HG03442 (cell line): ENCODE measurements at regions not wholly inside any gene's neighbourhood (a gene's known extent, or its start where the extent isn't known, plus 50 kb on each side); places are given as distances from the start of the nearest gene placed in this dataset.

ENCODE experiments used
- ATAC-seq: cut with Tn5 transposase; IDR thresholded peaks from one replicate; pipeline ENCODE4 v1.9.1; 2021; ENCODE audit warnings: mild to moderate bottlenecking, moderate library complexity; ENCODE audit not compliant: unreplicated experiment

DNA sequence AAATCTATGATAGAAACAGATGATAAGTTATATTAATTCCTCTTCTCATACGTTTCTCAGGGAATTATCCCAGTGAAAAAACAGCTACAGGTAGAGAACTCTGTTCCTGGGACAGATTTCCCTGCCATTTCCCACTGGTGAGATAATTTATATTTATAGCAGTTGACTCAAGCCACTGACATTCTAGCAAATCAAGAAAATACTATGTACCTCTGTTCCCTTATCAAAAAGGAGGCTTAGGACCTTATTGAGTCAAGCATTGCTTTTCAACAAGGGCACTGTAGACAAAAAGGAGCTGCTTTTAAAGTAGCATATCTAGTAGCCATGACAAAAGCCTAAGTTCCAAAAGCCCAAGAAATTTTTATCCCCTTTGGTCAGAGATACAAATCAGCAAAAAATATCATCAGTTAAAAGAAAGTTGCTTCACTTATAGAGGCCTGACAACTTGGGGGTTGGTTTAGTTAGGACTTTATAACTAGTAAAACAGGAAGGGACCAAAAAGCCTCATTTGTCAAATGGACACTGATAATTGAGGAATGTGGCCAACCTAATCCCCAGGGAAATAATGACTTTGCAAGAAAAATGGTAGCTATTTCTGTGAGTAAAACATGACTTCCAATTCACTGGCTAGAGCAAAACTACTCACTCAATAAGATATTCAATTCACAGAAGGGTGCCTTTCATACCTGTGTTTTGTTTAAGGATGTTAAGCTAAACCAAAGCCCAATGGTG, 652.5 kb downstream of the SLITRK1 start:
- ATAC-seq, result no peak

DNA sequence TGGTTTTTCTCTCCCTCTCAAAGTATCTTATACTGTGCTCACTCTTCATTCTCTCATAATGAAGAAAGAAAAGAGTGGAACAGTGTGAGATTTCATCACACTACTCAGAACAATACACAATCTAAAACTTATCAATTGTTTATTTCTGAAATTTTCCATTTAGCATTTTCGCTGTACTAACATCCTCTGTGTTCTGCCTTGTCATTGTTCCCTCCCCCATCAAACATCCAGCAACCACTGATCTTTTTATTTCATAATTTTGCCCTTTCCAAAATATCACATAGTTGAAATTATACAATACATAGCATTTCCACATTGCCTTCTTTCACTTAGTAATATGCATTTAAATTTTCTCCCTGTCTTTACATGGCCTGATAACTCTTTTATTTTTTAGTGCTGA, 658.7 kb downstream of the SLITRK1 start:
- no peak for ATAC-seq

DNA sequence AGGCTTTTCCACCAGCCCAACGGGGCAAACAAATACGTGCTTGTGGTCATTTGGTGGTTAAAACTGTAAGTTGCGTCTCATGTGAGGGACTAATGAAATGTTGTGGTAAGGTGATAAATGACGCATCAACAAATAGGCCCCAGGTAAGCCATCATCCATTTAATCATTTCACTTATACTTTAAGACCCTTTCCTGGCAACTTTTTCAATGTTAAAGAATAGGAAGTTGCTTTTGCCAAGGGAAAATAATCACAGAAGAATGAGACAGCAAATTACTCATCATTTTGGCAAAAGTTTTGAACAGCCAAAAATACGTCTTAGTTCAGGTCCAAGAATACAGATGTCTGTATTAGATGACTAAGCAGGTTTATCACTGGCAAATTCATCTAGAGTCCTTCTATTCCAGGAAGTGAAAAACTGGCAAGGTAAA, 660.4 kb downstream of the SLITRK1 start:
- ATAC-seq, result no peak

DNA sequence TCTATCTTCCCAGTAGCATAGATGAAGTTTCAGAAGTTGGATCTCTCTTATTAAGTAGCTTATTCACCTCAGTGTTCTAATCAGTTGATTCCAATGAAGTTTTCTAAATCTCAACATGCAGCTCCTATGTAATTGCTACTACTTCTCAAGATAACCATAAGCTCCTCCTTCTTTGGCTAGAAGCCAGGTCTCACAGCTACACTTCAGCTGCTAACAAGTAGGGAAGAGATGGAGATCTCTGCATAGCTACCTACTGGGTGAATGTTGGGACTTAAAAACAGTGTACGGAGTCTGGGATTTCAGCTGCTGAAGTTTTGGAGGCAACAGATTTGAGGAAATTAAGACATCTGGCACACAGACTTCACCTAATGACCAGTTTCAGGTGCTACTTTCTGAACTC, 661.0 kb downstream of the SLITRK1 start:
- no peak for ATAC-seq

DNA sequence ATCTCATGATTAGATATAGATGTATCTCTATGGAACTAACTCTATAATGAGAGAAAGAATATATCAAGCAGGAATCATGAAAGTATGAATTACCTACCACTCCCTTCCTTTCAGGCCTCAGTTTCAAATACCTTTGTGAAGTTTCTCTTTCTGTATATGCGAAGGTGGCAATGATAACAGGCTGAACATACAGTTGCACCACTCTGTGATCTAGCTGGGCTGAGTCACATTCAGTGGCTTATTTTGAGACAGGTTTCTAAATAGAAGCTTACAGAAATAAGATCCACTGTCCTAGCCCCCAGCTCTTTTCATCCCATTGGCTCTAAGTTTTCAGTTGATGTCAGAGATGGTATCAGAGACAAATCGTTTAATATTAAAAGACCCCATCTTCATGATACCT, 662.0 kb downstream of the SLITRK1 start:
- no peak for ATAC-seq

DNA sequence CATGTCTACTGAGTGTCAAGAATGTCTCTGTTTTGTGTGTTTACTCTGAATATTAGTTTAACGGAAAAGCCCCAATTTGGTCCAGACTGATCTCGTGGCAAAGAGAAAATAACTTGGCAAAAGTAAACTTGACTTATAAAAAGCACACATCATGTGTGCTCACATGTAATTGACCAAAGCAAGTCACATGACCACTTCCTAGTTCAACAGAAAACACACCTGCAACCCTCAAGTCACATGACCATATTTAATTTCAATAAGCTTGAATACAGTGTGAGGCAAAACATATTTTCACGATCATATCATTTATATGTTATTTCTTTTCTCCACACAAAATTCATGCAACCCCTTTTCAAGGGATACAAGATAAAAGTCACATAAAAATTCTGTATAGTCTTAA, 662.4 kb downstream of the SLITRK1 start:
- no peak for ATAC-seq

DNA sequence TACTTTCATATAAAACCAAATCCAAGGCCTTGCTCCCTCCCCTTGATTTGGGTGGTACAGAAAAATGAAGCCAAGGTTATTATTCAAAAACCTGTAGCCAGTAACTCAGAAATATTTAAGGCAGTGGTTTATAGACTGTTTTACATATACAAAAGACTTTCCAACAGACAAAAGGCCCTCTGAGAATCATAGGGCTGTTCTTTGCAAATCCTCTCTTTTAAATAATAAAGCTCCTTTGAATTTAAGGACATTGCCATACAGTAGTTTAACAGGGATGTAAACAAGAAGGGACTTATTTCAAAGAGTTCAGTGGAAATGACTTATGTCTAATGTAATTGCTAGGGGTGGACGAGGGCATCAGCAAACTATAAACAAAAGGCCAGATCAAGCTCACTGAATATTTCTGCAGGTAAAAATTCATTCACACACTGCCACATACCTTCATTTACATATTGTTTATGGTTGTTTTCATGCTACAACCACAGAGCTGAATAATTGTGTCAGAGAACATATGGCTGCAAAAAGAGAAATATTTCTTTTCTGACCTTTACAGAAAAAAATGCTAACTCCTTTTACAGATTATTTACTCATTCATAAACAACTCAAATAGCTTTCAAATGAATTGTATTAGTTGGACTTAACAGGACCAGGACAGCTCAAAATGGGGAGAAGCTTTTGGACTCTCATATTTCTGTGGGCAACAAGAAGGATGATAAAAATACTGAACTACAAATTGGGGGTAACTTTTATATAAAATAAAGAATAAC, 665.6 kb downstream of the SLITRK1 start:
- no peak for ATAC-seq

DNA sequence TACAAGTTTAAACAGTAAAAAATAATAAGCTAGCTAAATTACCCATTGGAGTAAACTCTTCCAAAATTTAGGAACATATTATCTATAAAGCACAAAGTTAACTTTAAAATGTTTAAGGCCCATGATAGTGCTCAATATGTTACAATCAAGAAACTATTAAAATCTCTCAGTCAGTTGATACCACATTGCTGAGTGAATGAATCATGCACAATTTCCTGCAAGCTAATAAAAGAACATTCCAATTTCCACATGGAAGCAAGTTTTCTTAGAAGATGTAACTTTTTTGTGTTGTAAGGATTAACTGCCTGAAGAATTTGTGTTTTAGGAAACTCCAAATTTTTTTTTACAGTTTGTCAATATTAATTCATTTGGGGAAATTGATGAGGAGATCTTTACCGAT, 666.6 kb downstream of the SLITRK1 start:
- no peak for ATAC-seq

DNA sequence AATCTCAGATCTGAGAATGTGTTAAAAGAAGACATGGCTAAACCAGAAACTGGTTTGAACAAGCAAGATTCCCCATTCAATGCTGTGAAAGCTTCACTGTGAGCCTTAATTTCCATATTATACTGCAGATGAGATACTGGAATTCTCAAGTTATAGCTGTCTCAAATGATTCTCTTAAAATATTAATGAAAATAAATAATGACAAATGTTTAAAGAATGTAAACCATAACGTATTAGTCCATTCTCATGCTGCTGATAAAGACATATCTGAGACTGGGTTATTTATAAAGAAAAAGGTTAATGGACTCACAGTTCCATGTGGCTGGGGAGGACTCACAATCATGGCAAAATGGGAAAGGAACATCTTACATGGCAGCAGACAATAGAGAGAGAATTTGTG, 667.8 kb downstream of the SLITRK1 start:
- ATAC-seq, result no peak

DNA sequence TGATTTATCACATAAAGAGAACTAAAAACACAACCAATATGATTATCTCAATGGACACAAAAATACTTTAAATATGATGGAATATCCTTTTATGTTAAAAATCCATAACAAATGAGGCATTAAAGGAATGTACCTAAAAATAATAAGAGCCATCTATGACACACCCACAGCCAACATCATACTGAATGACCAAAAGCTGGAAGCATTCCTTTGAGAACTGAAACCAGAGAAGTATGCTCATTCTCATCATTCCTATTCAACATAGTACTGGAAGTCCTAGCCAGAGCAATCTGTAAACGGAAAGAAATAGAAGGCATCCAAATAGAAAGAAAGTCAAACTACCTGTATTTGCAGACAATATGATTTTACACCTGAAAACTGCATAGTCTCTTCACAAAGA, 671.0 kb downstream of the SLITRK1 start:
- ATAC-seq, result no peak

DNA sequence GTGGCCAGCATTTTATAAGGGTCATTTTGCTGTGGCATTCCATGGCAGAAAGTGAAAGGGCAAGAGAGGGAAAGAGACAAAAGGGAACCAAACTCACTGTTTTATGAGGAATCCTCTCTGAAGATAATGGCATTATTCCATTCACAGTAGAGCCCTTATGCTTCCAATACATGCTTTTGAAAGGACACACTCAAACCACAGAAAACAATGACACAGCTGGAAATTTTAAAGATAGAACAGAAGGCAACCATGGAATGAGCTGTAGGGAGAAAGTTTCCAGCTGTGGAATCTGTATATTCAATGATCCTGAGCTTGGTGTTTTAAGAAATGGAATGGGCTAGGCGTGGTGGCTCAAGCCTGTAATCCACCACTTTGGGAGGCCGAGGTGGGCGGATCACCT, 677.4 kb downstream of the SLITRK1 start:
- ATAC-seq, result no peak

DNA sequence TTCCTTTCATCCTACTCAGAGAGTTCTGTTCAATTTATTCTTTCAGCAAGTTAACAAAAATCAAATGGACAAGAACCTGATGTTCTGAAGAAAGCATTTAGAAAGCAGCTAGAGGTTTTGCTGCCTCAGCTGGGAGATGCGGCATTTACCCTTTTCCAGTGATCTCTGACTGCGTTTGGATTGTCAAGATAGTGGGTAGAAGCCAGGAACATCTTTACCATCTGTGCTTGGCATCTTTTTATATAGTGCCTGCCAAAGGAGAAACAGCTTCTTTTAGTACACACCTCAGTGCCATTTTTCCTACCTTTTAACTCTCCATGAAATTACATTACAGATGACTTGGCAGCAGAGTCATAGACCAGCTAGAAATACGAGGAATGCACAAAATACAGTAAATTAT, 680.8 kb downstream of the SLITRK1 start:
- no peak for ATAC-seq

DNA sequence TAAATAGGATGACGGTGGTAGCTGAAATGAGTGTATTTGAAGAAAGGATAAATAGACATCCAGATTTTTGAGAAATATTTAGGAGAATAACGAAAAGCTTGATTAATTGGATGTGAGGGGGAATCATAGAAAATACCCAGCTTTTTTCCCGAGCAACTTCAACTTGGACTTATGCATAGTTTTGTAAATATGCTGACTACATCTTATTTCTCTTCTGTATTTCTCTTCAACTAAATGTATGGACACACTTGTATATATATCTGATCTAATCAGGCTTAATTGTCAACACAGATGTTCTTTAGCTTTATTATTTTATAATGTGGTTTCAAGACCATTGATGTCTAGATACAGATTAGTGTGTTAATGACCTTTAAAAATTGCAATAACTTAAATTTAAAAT, 685.0 kb downstream of the SLITRK1 start:
- no peak for ATAC-seq

DNA sequence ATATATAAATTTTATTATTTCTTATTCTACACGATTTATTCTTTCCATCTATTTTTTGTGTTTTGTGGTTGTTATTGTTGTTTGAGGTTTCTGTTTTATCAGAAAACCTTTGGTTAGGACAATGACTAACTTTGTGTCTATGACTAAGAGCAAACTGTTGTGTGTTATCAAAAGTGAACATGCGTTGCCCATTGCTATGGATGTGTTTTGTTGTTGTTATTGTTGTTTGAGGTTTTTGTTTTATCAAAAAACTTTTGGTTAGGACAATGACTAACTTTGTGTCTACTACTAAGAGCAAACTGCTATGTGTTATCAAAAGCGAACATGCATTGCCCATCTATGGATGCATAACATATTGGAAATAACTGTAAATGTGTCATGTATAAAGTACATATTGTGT, 692.3 kb downstream of the SLITRK1 start:
- ATAC-seq, result no peak

DNA sequence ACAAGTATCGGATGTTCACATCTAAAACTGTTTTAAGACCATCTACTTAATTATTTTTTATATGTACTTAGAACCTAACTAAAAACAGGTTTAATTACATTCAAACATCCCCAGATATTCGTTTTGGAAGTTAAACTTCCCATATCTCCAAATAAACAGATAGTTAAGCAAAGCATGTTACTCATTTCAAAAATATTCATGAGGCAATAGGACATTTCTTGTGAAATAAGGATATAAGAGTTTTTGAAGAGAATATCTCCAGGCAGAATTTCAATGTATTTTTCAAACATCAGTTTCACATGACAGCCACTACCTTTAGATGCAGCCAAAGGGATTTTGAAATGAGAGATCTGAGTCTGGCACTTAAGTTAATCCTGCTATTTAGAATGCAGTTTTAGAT, 697.5 kb downstream of the SLITRK1 start:
- no peak for ATAC-seq

DNA sequence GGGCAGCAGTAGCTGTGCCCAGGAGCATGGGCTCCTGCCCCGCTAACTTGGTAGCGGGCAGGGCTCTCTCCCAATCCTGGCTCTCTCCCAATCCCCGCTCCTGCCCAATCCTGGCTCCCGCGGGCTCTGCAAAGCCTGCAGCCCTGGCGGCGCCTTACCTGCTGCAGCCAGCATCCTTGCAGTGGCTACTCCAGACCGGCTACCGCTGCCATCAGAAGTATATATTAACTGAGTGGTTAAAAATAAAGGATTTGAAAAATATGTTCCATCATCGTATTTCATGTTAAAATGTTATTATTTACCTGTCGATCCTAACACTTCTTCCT, 698.2 kb downstream of the SLITRK1 start:
- ATAC-seq, result no peak

DNA sequence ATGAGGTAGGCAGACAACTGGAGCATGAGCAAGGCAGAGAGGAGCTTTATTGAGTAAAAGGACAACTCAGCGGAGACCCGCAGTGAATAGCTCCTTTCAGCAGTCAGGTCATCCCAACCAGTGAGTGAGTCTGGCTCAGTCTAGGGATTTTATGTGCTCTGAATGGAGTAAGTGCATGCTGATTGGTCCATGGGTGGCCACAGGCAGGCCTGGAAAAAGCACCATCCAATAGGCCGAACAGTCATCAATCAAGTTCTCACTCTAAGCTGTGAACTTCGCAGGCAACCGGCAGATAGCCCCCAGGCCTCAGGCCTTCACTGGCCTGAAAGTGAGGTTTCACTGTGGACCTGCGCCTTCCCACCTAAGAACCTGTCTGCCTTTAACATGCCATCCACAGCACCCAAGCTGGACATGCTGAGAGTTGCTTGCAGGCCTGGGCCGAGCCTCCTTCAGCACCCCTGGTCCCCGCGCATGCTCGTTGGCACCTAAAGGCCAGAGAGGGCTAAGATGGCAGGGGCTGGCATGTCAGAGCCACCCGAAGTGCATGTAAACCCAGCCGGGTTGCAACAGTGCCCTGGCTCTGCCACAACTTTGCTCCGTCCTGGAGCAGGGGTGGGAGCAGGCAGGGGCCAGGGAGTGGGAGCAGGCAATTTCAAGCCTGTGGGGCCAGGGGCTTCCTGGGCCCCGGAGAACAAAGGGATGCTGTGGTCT, 698.7 kb downstream of the SLITRK1 start:
- no peak for ATAC-seq

DNA sequence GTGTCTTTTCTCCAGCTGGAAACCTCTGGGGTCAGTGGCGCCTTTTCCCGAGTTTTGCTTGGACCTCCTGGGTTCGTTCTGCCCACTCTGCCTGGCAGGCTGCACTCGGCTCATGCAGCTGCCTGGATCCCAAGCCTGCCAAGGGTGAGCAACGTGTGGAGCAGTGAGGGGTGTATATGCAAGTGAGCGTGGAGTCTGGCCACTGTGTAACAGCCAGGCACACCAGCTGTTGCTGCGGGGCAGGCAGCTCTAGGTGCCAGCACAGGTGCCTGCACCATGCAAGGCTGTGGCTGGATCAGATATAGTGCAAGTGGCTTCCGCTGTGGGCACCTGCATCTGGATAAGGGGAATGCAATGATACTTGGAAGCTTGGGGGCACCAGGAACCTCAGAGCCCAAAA, 699.4 kb downstream of the SLITRK1 start:
- no peak for ATAC-seq

DNA sequence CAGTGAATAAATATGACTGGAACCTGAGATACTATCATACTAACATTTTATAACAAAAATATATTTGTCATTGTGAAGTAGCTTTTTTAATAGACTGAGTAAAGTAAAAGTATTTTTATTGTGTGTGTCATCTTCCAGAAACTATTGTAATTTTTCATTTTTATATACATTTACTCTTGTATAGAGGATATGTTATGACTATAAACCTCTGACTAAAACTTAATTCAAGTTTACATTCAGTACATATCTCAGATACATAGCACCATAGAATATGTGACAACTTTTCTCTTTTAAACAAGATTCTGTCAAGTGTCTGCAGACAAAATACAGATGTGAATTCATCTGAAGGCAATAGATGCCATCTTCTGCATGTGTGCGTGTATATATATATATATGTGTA, 704.3 kb downstream of the SLITRK1 start:
- ATAC-seq, result no peak

DNA sequence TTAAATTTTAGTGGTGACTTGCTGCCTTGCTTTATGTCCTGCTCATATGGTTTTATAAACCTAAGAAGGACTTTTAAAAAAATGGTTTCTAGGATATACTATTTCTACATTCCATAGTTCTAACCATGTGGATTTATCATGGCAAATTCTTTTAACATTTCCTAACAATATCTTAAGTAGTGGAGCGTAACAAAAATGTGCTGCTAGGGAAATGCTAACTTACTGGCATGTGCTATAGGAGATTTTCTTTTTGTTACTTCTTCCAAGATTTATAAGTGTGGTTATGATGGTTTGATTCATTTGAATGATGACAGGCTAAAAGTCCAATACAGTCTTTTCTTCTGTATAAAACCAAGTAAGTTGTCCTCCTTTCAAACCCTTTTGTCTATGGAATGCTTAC, 713.7 kb downstream of the SLITRK1 start:
- ATAC-seq, result no peak

DNA sequence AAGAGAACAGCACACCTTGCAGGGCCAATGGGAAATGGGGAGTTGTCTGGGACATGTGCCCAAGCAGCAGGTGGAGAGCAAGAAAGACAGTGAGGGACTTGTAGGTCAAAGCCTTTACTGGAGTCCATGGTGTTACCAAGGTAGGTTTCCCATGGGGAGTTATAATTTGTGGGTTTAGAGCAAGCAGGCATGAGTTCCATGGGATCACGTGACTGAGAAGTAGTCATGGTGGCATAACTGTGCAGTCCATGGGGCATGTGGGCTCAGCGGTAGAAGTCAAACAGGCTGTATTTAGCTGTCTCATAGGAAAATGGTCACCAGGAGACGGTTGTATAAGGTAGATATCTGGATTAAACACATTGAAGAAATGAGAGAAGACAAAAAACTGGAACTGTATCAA, 715.1 kb downstream of the SLITRK1 start:
- no peak for ATAC-seq

DNA sequence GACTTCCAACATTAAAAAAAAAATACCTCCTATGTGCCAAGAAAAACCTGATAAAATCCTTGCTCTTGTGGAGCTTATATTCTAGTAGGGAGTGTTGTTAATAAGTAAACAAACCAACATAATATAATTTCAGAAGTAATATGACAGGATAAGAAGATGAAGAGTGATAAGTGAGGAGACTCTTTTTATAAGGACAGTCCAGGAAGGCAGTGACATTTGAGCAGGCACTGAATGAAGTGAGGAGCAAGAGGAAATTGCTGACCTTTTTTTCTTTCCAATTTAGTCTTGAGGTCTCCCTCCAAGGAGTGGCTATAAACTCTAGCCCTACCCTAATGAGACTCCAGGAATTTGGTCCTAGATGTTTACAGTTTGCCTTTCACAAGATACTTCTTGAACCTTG, 715.7 kb downstream of the SLITRK1 start:
- ATAC-seq, result no peak
